NB4 (cell line): ENCODE measurements at regions not wholly inside any gene's neighbourhood (a gene's known extent, or its start where the extent isn't known, plus 50 kb on each side); places are given as distances from the start of the nearest gene placed in this dataset.

ENCODE experiments used
- DNase-seq: peaks from one replicate; pipeline ENCODE4 v3.0.0; 2010; ENCODE audit warnings: low read depth
- H3K4me3 ChIP-seq: one replicate; pipeline ENCODE4 v1.5.1; 2011; ENCODE audit warnings: mild to moderate bottlenecking, low read depth, low read length, moderate library complexity
- MYC ChIP-seq: IDR thresholded peaks from 2 replicates; pipeline ENCODE4 v1.6.1; 2011; ENCODE audit warnings: low read depth, low read length
- POLR2A ChIP-seq: IDR thresholded peaks from 2 replicates; pipeline ENCODE4 v1.6.1; 2011; ENCODE audit warnings: mild to moderate bottlenecking; ENCODE audit not compliant: insufficient read length; ENCODE audit errors: extremely low read depth
- TF ChIP-seq, protein P1 (sequence below): IDR thresholded peaks from 2 replicates; pipeline ENCODE4 v1.6.1; 2011; ENCODE audit warnings: low read depth, low read length
- TF ChIP-seq, protein P2 (sequence below): IDR thresholded peaks from one replicate; pipeline ENCODE4 v1.5.1; 2012; ENCODE audit warnings: low read depth, low read length

DNA sequence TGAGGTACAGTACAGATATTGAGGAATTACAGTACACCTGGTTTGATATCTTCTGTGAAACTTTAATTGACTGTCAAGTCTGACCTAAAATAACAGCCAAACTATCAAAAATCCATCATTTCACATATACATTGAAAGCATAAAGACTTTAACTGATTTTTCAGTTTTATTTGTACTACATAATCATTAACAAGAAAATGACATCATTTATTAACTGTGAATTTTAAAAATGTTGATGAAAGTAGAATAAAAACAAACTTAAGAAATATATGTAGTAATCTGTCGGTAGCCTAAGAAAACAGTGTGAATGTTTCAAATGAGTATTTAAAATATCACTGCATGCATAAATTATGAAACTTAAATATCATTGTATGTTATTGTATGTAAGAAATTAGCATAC, 836.7 kb upstream of the GHITM start:
- TF ChIP-seq, protein P1, sequence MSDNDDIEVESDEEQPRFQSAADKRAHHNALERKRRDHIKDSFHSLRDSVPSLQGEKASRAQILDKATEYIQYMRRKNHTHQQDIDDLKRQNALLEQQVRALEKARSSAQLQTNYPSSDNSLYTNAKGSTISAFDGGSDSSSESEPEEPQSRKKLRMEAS, result no peak
- TF ChIP-seq POLR2A (no peak), MYC (no peak)
- TF ChIP-seq, protein P2, sequence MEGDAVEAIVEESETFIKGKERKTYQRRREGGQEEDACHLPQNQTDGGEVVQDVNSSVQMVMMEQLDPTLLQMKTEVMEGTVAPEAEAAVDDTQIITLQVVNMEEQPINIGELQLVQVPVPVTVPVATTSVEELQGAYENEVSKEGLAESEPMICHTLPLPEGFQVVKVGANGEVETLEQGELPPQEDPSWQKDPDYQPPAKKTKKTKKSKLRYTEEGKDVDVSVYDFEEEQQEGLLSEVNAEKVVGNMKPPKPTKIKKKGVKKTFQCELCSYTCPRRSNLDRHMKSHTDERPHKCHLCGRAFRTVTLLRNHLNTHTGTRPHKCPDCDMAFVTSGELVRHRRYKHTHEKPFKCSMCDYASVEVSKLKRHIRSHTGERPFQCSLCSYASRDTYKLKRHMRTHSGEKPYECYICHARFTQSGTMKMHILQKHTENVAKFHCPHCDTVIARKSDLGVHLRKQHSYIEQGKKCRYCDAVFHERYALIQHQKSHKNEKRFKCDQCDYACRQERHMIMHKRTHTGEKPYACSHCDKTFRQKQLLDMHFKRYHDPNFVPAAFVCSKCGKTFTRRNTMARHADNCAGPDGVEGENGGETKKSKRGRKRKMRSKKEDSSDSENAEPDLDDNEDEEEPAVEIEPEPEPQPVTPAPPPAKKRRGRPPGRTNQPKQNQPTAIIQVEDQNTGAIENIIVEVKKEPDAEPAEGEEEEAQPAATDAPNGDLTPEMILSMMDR, result no peak
- no peak for DNase-seq
- no peak overlapping the region for H3K4me3 ChIP-seq

DNA sequence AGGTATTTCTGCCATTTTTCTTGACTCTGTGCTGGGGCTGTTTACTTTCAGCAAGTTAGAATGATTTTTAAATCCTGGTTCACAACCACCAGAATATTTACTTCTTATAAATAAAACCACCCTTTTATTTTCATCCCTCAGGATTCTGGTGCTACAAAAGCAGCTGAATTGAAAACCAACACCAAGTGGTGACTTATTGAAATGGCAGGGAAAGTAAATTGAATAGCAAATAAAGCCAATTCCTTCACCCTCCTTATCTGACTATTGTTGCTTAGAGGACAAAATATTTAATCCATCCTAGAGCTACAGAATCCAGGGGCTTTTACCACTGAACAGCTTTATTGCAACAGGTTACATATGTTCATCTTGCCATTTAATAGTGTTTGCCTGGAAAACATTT, 828.6 kb upstream of the GHITM start:
- H3K4me3 ChIP-seq, result no peak overlapping the region
- TF ChIP-seq MYC (no peak), POLR2A (no peak)
- TF ChIP-seq, protein P2, result no peak
- TF ChIP-seq, protein P1, result no peak
- DNase-seq, result no peak

DNA sequence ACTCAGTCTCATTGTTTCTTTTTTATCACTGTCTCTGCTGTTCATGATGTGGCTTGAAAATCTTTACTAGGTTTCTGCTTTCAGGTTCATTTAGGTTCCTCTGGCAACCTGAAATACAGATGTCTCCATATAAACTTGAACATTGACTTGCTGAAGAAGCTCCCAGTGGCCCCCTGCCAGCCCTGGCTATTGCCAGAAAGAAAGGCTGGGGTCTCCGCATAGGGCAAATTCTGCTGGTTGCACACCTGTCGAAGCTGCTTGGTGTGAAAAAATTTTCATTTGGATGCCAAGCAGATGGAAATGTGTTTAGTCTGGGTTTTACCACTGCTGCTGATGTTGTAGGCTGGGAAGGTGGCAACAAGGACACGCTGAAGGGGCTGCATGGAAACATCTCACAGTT, 826.7 kb upstream of the GHITM start:
- no peak overlapping the region for H3K4me3 ChIP-seq
- DNase-seq, result no peak
- TF ChIP-seq MYC, result no peak
- TF ChIP-seq, protein P1, result no peak
- TF ChIP-seq POLR2A, result no peak
- TF ChIP-seq, protein P2, result no peak

DNA sequence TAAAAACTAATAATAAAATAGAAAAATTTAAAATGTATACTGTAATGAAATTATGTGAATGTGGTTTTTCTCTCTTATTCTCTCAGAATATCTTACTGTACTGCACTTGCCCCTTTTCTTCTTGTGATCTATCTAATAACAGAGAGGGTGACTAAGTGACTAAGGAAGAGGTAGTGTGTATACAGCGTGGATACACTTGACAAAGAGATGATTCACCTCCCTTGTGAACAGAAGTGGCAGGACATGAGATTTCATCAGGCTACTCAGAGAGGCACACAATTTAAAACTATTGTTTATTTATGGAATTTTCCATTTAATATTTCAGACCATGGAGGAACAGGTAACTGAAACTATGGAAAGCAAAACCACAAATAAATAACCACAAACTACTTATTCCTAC, 806.6 kb upstream of the GHITM start:
- no peak overlapping the region for H3K4me3 ChIP-seq
- TF ChIP-seq POLR2A (no peak), MYC (no peak)
- TF ChIP-seq, protein P2, result no peak
- TF ChIP-seq, protein P1, result no peak
- no peak for DNase-seq

DNA sequence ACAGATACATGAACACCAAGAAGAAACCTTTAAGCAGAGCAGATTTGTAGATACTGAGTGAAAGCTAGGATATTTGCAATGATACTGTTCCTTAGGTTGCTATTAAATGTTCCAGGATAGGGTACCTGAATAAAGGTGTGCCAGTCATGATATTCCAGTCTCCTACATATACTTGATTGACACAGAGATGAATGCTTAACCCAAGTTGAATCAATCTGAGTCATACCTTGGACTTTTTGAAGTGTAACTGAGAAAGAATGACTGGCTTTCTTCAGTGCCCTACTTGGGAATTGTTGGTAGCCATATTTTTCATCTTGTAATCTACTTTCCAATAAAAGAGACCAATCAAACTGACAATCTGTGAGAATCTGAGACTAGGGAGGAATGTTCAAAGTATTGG, 805.7 kb upstream of the GHITM start:
- TF ChIP-seq, protein P1, result no peak
- TF ChIP-seq, protein P2, result no peak
- no peak for TF ChIP-seq MYC
- TF ChIP-seq POLR2A, result no peak
- H3K4me3 ChIP-seq, result no peak overlapping the region
- DNase-seq, result no peak

DNA sequence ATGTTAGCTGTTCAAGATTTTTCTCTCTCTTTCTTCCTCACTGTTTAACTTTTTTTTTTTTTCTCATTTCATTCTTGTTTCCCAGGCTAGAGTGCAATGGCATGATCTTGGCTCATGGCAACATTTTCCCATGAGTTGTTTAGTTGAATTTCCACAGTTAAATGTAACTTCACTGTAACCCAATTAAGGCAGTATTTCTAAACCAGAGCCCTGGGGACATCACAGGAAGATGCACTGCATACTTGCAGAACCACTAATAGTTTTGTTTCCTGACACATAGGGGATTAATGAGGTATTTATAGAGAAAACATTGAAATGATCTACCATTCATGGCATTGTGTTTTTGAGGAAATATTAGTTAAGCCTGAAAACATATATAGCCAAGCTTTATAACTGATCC, 795.6 kb upstream of the GHITM start:
- DNase-seq, result no peak
- TF ChIP-seq MYC (no peak), POLR2A (no peak)
- TF ChIP-seq, protein P1, result no peak
- TF ChIP-seq, protein P2, result no peak
- no peak overlapping the region for H3K4me3 ChIP-seq
